ENCODE measurements at regions not wholly inside any gene's neighbourhood (a gene's known extent, or its start where the extent isn't known, plus 50 kb on each side); places are given as distances from the start of the nearest gene placed in this dataset.

DNA sequence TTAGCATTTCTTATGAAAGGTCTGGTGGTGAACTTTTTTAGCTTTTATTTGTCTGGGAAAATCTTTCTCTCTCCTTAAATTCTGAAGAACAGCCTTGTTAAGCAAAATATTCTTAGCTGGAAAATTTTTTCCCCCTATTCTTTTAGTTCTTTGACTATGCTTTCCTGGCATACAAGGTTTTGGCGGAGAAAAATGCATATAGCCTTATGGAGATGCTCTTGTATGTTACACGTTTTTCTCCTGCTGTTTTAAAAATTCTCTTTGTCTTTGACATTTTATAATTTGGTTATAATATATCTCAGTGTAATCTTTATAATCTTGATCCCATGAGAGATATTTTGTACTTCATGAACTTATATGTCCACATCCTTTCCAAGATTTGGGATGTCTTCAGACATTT, 1190.4 kb upstream of the ZEB2 start:
- DNase-seq (ENCODE audit: low spot score in 2 of 2) = no peak
- no peaks in the 10 kb centered on the region for H3K4me1 ChIP-seq
- no peaks in the 10 kb centered on the region for H3K36me3 ChIP-seq
- peaks cover 0 to 5% of the 10 kb centered on the region in 2 donors for H3K9me3 ChIP-seq
- intact Hi-C loops (cut with DNase I; ENCODE audit: low total_unique reads) = no loop called here
- no peak overlapping the region for H3K27ac ChIP-seq
- no peaks in the 10 kb centered on the region for H3K27me3 ChIP-seq
- TF ChIP-seq POLR2A (IDR thresholded peaks at IDR 0.05) = no peak
- TF ChIP-seq, protein P1, sequence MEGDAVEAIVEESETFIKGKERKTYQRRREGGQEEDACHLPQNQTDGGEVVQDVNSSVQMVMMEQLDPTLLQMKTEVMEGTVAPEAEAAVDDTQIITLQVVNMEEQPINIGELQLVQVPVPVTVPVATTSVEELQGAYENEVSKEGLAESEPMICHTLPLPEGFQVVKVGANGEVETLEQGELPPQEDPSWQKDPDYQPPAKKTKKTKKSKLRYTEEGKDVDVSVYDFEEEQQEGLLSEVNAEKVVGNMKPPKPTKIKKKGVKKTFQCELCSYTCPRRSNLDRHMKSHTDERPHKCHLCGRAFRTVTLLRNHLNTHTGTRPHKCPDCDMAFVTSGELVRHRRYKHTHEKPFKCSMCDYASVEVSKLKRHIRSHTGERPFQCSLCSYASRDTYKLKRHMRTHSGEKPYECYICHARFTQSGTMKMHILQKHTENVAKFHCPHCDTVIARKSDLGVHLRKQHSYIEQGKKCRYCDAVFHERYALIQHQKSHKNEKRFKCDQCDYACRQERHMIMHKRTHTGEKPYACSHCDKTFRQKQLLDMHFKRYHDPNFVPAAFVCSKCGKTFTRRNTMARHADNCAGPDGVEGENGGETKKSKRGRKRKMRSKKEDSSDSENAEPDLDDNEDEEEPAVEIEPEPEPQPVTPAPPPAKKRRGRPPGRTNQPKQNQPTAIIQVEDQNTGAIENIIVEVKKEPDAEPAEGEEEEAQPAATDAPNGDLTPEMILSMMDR (IDR thresholded peaks at IDR 0.05) = no peak
- no peak for TF ChIP-seq POLR2AphosphoS5 (IDR thresholded peaks at IDR 0.05)
- no peak overlapping the region for H3K4me3 ChIP-seq

DNA sequence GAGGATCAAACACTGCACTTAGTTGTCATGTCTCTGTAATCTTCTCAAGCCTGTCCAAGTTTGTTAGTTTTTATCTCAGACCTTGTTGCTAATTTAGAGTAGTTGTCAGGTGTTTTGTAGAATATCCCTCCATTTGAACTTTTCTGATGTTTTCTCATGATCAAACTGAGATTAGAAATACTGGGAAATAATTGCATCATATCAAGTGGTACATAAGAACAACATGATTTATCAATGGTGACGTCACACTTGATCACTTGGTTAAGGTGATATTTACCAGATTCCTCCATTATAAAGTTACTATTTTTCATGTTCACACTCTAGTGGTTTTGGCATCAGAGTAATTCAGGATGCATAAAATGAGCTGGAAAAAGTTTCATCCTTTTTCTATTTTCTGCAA, 1182.4 kb upstream of the ZEB2 start:
- intact Hi-C loops (cut with DNase I; ENCODE audit: low total_unique reads) = no loop called here
- TF ChIP-seq, protein P1 (IDR thresholded peaks at IDR 0.05) = no peak
- TF ChIP-seq POLR2A (IDR thresholded peaks at IDR 0.05) (no peak), POLR2AphosphoS5 (IDR thresholded peaks at IDR 0.05) (no peak)
- Histone ChIP-seq H3K9me3 (peaks cover 0 to 8% of the 10 kb centered on the region in 2 donors), H3K4me1 (no peaks in the 10 kb centered on the region), H3K4me3 (no peak overlapping the region), H3K36me3 (no peaks in the 10 kb centered on the region), H3K27me3 (no peaks in the 10 kb centered on the region), H3K27ac (no peak overlapping the region)
- DNase-seq (ENCODE audit: low spot score in 2 of 2) = no peak

DNA sequence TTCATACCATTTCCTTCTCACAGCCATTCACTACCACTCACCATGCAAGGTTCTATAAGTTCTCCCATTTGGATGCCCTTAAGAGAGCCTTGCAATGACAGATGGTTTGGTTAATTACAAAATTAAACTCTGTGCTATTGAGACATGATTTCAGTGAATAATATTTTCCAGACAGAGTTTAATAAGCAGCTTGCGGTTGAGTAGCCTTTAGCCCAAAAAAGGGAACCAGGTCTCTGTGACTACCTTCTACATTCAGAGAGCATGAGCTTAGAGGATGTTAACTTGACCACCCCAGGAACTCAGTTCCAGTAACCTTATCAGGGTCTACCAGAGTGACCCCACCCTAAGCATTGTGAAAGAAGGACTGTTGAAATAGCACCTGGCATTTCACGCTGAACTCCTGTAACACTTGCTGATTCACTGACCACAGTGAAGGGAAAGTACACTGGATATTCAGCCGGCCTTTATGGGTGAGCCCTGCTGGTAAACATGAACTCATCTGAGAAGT, 1173.1 kb upstream of the ZEB2 start:
- intact Hi-C loops (cut with DNase I; ENCODE audit: low total_unique reads) = no loop called here
- TF ChIP-seq, protein P1 (IDR thresholded peaks at IDR 0.05) = no peak
- TF ChIP-seq POLR2A (IDR thresholded peaks at IDR 0.05) = no peak
- TF ChIP-seq POLR2AphosphoS5 (IDR thresholded peaks at IDR 0.05) = no peak
- Histone ChIP-seq H3K36me3 (no peaks in the 10 kb centered on the region), H3K27me3 (no peaks in the 10 kb centered on the region), H3K27ac (no peak overlapping the region), H3K9me3 (no peaks in the 10 kb centered on the region), H3K4me1 (no peaks in the 10 kb centered on the region), H3K4me3 (no peak overlapping the region)
- no peak for DNase-seq (ENCODE audit: low spot score in 2 of 2)

DNA sequence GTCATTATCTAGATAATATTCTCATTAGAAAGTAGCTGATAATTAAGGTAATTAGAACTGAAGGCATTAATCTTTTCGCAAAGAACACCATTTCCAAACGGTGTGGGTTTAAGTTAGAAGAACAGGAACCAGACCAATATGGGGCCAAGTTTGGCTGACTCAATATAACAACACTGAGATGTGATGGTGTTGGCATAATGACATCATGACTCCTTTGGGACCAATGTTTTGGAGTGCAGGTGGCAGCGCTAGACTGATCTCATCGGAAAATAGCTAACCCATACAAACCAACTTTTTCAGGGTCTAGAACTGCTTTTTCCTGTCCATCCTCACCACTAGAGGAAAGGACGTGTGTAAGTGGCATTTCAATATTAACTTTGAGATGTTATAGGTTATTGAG, 1171.7 kb upstream of the ZEB2 start:
- no peak for TF ChIP-seq POLR2A (IDR thresholded peaks at IDR 0.05)
- TF ChIP-seq, protein P1 (IDR thresholded peaks at IDR 0.05) = no peak
- no peak for TF ChIP-seq POLR2AphosphoS5 (IDR thresholded peaks at IDR 0.05)
- intact Hi-C loops (cut with DNase I; ENCODE audit: low total_unique reads) = no loop called here
- Histone ChIP-seq H3K4me1 (no peaks in the 10 kb centered on the region), H3K9me3 (no peaks in the 10 kb centered on the region), H3K27ac (no peak overlapping the region), H3K27me3 (no peaks in the 10 kb centered on the region), H3K36me3 (no peaks in the 10 kb centered on the region), H3K4me3 (no peak overlapping the region)
- DNase-seq (ENCODE audit: low spot score in 2 of 2) = no peak

DNA sequence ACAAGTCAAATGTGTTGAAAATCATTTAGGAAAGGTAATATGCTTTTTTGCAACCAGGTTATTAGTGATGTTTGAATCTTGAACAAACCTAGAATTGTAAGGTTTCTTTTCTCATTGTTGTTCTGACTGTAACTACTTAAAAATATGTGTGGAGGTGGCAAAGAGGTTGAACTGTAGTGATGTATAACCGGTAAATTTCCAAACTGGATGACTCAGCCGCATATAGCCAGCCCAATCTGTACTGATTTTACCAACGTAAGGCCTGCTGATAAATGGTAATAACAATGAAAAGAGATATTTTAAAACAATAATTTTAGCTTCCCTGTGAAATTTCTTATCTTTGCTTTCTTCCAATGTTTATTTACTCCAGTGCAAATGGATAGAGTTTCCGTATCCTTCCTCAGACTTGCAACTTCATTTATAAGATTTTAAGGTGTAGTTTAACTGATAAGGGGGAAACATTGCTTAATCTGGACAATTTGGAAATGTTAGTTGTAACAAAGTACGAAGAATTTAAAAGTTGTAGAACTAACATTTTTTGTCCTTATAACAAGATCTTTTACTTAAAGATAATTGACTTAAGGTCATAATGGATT, 1170.4 kb upstream of the ZEB2 start:
- intact Hi-C loops (cut with DNase I; ENCODE audit: low total_unique reads) = no loop called here

More for the DNA sequence above, 1170.4 kb upstream of the ZEB2 start:
- no peaks in the 10 kb centered on the region for H3K36me3 ChIP-seq
- no peak for DNase-seq (ENCODE audit: low spot score in 2 of 2)
- no peaks in the 10 kb centered on the region for H3K4me1 ChIP-seq
- no peak overlapping the region for H3K4me3 ChIP-seq
- no peak overlapping the region for H3K27ac ChIP-seq
- no peaks in the 10 kb centered on the region for H3K9me3 ChIP-seq
- TF ChIP-seq POLR2AphosphoS5 (IDR thresholded peaks at IDR 0.05) (no peak), POLR2A (IDR thresholded peaks at IDR 0.05) (no peak)
- TF ChIP-seq, protein P1 (IDR thresholded peaks at IDR 0.05) = no peak
- no peaks in the 10 kb centered on the region for H3K27me3 ChIP-seq
